Activated T-cell treated with anti-CD3 and anti-CD28 coated beads, Interleukin-2, amount 50 U/mL, for 72 hours (primary cell): ENCODE measurements at regions not wholly inside any gene's neighbourhood (a gene's known extent, or its start where the extent isn't known, plus 50 kb on each side); places are given as distances from the start of the nearest gene placed in this dataset.
A peak's percentile ranks its signal among the peaks of the same experiment; 100 is the strongest.

ENCODE experiments used
- ATAC-seq, 2 donors: fragments of 150-1000 bp; cut with Tn5 transposase; replicated peaks in 1 of 2; 2 replicates each; pipeline ENCODE4 v1.10.0; 2021; ENCODE audit warnings: moderate library complexity in 2 of 2, mild to moderate bottlenecking in 1 of 2
- DNase-seq, 2 donors: peaks; one replicate each; pipeline ENCODE4 v3.0.0; 2021 to 2022; ENCODE audit warnings: mixed read lengths in 1 of 2
- H3K27ac Mint-ChIP-seq: one replicate; pipeline ENCODE4 v1.8.0; 2022; ENCODE audit warnings: mild to moderate bottlenecking, moderate library complexity, mixed read lengths
- H3K27me3 Mint-ChIP-seq: one replicate; pipeline ENCODE4 v1.8.0; 2022; ENCODE audit warnings: low read depth, mixed read lengths
- H3K36me3 Mint-ChIP-seq, 2 donors: one replicate each; pipeline ENCODE4 v1.8.0; 2022; ENCODE audit warnings: mixed read lengths in 2 of 2, mild to moderate bottlenecking in 1 of 2; ENCODE audit not compliant: insufficient read depth in 2 of 2
- H3K4me1 Mint-ChIP-seq: one replicate; pipeline ENCODE4 v1.8.0; 2022; ENCODE audit warnings: low read depth, mixed read lengths
- H3K4me3 Mint-ChIP-seq, 2 donors: one replicate each; pipeline ENCODE4 v1.8.0; 2022; ENCODE audit warnings: mild to moderate bottlenecking in 2 of 2, mixed read lengths in 2 of 2, moderate library complexity in 2 of 2
- H3K9me3 Mint-ChIP-seq, 2 donors: one replicate each; pipeline ENCODE4 v1.8.0; 2022; ENCODE audit warnings: mixed read lengths in 2 of 2

- ATAC-seq (peak; percentile 25 to 54), DNase-seq (peak; percentile 51 to 78)
- Mint-ChIP-seq H3K27me3 (peaks cover 68% of the 10 kb centered on the region), H3K36me3 (no peaks in the 10 kb centered on the region), H3K4me1 (no peaks in the 10 kb centered on the region), H3K9me3 (no peaks in the 10 kb centered on the region), H3K27ac (no peak overlapping the region), H3K4me3 (peak overlapping the region; percentile 11 to 34)
Measured at GRCh38 chr5:1666812-1667588, 132.6 kb downstream of the MRPL36 start.

- Mint-ChIP-seq H3K9me3 (no peaks in the 10 kb centered on the region), H3K36me3 (no peaks in the 10 kb centered on the region), H3K4me3 (peak overlapping the region; percentile 4 to 33), H3K27me3 (peaks cover 66% of the 10 kb centered on the region), H3K27ac (no peak overlapping the region), H3K4me1 (no peaks in the 10 kb centered on the region)
- ATAC-seq (no peak), DNase-seq (no peak)
Measured at GRCh38 chr5:1666221-1666620, 133.4 kb downstream of the MRPL36 start.

GRCh38 chr5:1665803-1666202 lies 133.8 kb downstream of the MRPL36 start:
- Mint-ChIP-seq H3K4me3 (peak overlapping the region; percentile 4 to 33), H3K27me3 (peaks cover 65% of the 10 kb centered on the region), H3K4me1 (no peaks in the 10 kb centered on the region), H3K27ac (no peak overlapping the region), H3K9me3 (no peaks in the 10 kb centered on the region), H3K36me3 (no peaks in the 10 kb centered on the region)
- ATAC-seq (no peak), DNase-seq (no peak)

GRCh38 chr5:1665231-1665630 lies 134.4 kb downstream of the MRPL36 start:
- H3K4me1 Mint-ChIP-seq: no peaks in the 10 kb centered on the region
- no peak for DNase-seq
- no peak for ATAC-seq
- H3K27ac Mint-ChIP-seq: no peak overlapping the region
- H3K4me3 Mint-ChIP-seq: no peak overlapping the region
- no peaks in the 10 kb centered on the region for H3K36me3 Mint-ChIP-seq
- no peaks in the 10 kb centered on the region for H3K9me3 Mint-ChIP-seq
- H3K27me3 Mint-ChIP-seq: peaks cover 65% of the 10 kb centered on the region

- Mint-ChIP-seq H3K27me3 (peaks cover 49% of the 10 kb centered on the region), H3K27ac (no peak overlapping the region)
Measured at GRCh38 chr5:1663186-1663585, 136.5 kb downstream of the MRPL36 start.

GRCh38 chr5:1662559-1663085 lies 137.0 kb downstream of the MRPL36 start:
- Mint-ChIP-seq H3K36me3 (no peaks in the 10 kb centered on the region), H3K4me1 (no peaks in the 10 kb centered on the region), H3K4me3 (no peak overlapping the region), H3K9me3 (no peaks in the 10 kb centered on the region), H3K27me3 (peaks cover 47% of the 10 kb centered on the region), H3K27ac (no peak overlapping the region)
- no peak for ATAC-seq
- no peak for DNase-seq

More at GRCh38 chr5:1663186-1663585, 136.5 kb downstream of the MRPL36 start:
- Mint-ChIP-seq H3K9me3 (no peaks in the 10 kb centered on the region), H3K4me1 (no peaks in the 10 kb centered on the region), H3K36me3 (no peaks in the 10 kb centered on the region), H3K4me3 (no peak overlapping the region)
- ATAC-seq: no peak
- DNase-seq: no peak

- Mint-ChIP-seq H3K4me3 (no peak overlapping the region), H3K27me3 (peaks cover 53% of the 10 kb centered on the region), H3K27ac (no peak overlapping the region), H3K36me3 (no peaks in the 10 kb centered on the region), H3K9me3 (no peaks in the 10 kb centered on the region), H3K4me1 (no peaks in the 10 kb centered on the region)
- no peak for DNase-seq
- ATAC-seq: no peak
Measured at GRCh38 chr5:1661831-1662558, 137.6 kb downstream of the MRPL36 start.

- no peaks in the 10 kb centered on the region for H3K9me3 Mint-ChIP-seq
- no peaks in the 10 kb centered on the region for H3K36me3 Mint-ChIP-seq
- H3K4me1 Mint-ChIP-seq: no peaks in the 10 kb centered on the region
- peaks cover 52% of the 10 kb centered on the region for H3K27me3 Mint-ChIP-seq
- no peak overlapping the region for H3K27ac Mint-ChIP-seq
- no peak for ATAC-seq
- DNase-seq: no peak
- no peak overlapping the region for H3K4me3 Mint-ChIP-seq
Measured at GRCh38 chr5:1661311-1661710, 137.6 kb upstream of the LPCAT1 start.

- ATAC-seq (no peak), DNase-seq (no peak)
- Mint-ChIP-seq H3K27me3 (peaks cover 44% of the 10 kb centered on the region), H3K27ac (no peak overlapping the region), H3K9me3 (no peaks in the 10 kb centered on the region), H3K4me1 (no peaks in the 10 kb centered on the region), H3K4me3 (no peak overlapping the region), H3K36me3 (no peaks in the 10 kb centered on the region)
Measured at GRCh38 chr5:1660511-1660910, 136.8 kb upstream of the LPCAT1 start.

GRCh38 chr5:1660001-1660400 lies 136.2 kb upstream of the LPCAT1 start:
- Mint-ChIP-seq H3K27me3 (peaks cover 41% of the 10 kb centered on the region), H3K27ac (no peak overlapping the region), H3K4me3 (no peak overlapping the region), H3K36me3 (no peaks in the 10 kb centered on the region), H3K4me1 (no peaks in the 10 kb centered on the region), H3K9me3 (no peaks in the 10 kb centered on the region)
- DNase-seq (no peak), ATAC-seq (no peak)

GRCh38 chr5:1659100-1659981 lies 135.6 kb upstream of the LPCAT1 start:
- ATAC-seq (no peak), DNase-seq (no peak)
- Mint-ChIP-seq H3K27ac (no peak overlapping the region), H3K4me3 (no peak overlapping the region), H3K9me3 (no peaks in the 10 kb centered on the region), H3K36me3 (no peaks in the 10 kb centered on the region), H3K27me3 (peaks cover 44% of the 10 kb centered on the region), H3K4me1 (no peaks in the 10 kb centered on the region)

GRCh38 chr5:1658665-1659064 lies 134.9 kb upstream of the LPCAT1 start:
- Mint-ChIP-seq H3K27ac (no peak overlapping the region), H3K4me3 (no peak overlapping the region), H3K36me3 (no peaks in the 10 kb centered on the region), H3K9me3 (no peaks in the 10 kb centered on the region), H3K4me1 (no peaks in the 10 kb centered on the region), H3K27me3 (peaks cover 45% of the 10 kb centered on the region)
- DNase-seq (no peak), ATAC-seq (no peak)
